ENCODE measurements at regions not wholly inside any gene's neighbourhood (a gene's known extent, or its start where the extent isn't known, plus 50 kb on each side); places are given as distances from the start of the nearest gene placed in this dataset.

GRCh38 chrX:96578781-96579180 lies 105.9 kb upstream of the DIAPH2 start:
- TF ChIP-seq, protein P1, sequence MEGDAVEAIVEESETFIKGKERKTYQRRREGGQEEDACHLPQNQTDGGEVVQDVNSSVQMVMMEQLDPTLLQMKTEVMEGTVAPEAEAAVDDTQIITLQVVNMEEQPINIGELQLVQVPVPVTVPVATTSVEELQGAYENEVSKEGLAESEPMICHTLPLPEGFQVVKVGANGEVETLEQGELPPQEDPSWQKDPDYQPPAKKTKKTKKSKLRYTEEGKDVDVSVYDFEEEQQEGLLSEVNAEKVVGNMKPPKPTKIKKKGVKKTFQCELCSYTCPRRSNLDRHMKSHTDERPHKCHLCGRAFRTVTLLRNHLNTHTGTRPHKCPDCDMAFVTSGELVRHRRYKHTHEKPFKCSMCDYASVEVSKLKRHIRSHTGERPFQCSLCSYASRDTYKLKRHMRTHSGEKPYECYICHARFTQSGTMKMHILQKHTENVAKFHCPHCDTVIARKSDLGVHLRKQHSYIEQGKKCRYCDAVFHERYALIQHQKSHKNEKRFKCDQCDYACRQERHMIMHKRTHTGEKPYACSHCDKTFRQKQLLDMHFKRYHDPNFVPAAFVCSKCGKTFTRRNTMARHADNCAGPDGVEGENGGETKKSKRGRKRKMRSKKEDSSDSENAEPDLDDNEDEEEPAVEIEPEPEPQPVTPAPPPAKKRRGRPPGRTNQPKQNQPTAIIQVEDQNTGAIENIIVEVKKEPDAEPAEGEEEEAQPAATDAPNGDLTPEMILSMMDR (IDR thresholded peaks at IDR 0.05) = no peak
- TF ChIP-seq POLR2A (IDR thresholded peaks at IDR 0.05) = no peak
